Activated CD8-positive, alpha-beta T cell treated with anti-CD3 and anti-CD28 coated beads, Interleukin-2, amount 10 ng/mL, durations not matched to agents 7 days and 5 days (primary cell): ENCODE measurements at regions not wholly inside any gene's neighbourhood (a gene's known extent, or its start where the extent isn't known, plus 50 kb on each side); places are given as distances from the start of the nearest gene placed in this dataset.

Experiments
- ATAC-seq: fragments of 150-1000 bp; cut with Tn5 transposase; one replicate; pipeline ENCODE4 v1.10.0; 2021; ENCODE audit warnings: moderate library complexity
- CTCF ChIA-PET: fragments of 350-600 bp; sonication (Branson Sonifier 250); formaldehyde crosslinking; loops from one replicate; lab custom pipeline; 2021; ENCODE audit warnings: antibody characterized with exemption; lab: Charles Lee
- POLR2A ChIA-PET: fragments of 350-600 bp; sonication (Branson Sonifier 250); formaldehyde crosslinking; loops from one replicate; lab custom pipeline; 2021; ENCODE audit warnings: antibody characterized with exemption; lab: Charles Lee
- DNase-seq: peaks from one replicate; pipeline ENCODE4 v3.0.0-alpha.2; 2020
- H3K27ac Mint-ChIP-seq: one replicate; pipeline ENCODE4 v1.8.0; 2021; ENCODE audit warnings: mild to moderate bottlenecking, mixed read lengths
- H3K27me3 Mint-ChIP-seq: one replicate; pipeline ENCODE4 v1.8.0; 2021; ENCODE audit warnings: low read depth, mixed read lengths
- H3K36me3 Mint-ChIP-seq: one replicate; pipeline ENCODE4 v1.8.0; 2021; ENCODE audit warnings: low read depth, mixed read lengths
- H3K4me1 Mint-ChIP-seq: one replicate; pipeline ENCODE4 v1.8.0; 2021; ENCODE audit warnings: low read depth, mixed read lengths
- H3K4me3 Mint-ChIP-seq: one replicate; pipeline ENCODE4 v1.8.0; 2021; ENCODE audit warnings: mild to moderate bottlenecking, mixed read lengths
- H3K9me3 Mint-ChIP-seq: one replicate; pipeline ENCODE4 v1.8.0; 2022; ENCODE audit warnings: mixed read lengths; ENCODE audit not compliant: insufficient read depth

DNA sequence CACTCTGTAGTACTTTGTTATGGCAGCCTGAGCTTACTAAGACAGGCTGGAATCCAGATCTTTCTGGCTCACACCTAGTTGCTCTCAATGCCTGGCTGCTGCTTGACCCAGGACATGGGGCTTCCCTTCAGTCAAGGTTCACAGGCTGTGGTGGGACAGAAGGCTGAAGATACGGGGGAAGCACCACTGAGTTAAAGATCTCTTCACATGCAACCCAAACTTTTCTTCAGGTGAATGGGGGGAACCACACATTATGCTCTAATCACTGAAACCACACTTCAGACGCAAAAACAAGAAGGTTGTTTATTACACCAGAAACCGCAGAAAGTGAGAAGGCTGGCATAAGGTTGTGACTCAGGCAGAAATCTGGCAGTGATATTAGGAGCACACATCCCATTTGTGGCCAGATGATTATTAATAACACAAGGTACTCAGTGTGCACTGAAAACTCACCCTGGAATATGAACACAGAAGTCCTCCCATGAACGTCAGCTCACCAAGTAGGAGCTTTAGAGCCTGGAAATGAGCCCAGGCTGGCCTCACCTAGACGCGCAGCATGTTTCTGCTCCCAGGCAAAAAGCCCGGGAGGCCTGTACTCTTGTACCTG is 230.5 kb upstream of the CHRNA7 start:
- CTCF ChIA-PET, result no interaction called here
- Mint-ChIP-seq H3K27ac (no peak overlapping the region), H3K4me1 (no peaks in the 10 kb centered on the region), H3K27me3 (no peaks in the 10 kb centered on the region), H3K4me3 (no peak overlapping the region), H3K9me3 (no peaks in the 10 kb centered on the region), H3K36me3 (no peaks in the 10 kb centered on the region)
- DNase-seq (no peak), ATAC-seq (no peak)
- POLR2A ChIA-PET, result no interaction called here

DNA sequence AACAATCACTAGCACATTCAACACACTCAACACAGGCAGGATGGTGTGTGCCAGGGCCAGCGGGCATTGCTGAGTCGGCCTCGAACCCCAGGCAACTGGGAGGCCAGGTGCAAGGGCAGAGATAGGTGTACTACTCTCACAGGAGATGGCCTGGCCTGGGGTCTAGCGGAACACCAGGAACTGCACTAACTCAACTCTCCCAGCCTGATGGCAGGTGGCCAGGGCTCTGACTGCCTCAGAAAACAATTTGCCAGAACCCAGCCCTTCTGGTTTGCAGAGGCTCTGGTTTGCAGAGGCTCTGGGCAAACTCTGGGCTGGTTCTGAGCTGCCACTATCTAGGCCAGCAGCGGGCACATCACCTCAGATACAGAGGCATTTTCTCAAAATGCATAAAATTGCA is 229.2 kb upstream of the CHRNA7 start:
- Mint-ChIP-seq H3K27ac (no peak overlapping the region), H3K36me3 (no peaks in the 10 kb centered on the region), H3K4me1 (no peaks in the 10 kb centered on the region), H3K9me3 (no peaks in the 10 kb centered on the region), H3K4me3 (no peak overlapping the region), H3K27me3 (no peaks in the 10 kb centered on the region)
- no peak for ATAC-seq
- no peak for DNase-seq
- ChIA-PET POLR2A (no interaction called here), CTCF (no interaction called here)

DNA sequence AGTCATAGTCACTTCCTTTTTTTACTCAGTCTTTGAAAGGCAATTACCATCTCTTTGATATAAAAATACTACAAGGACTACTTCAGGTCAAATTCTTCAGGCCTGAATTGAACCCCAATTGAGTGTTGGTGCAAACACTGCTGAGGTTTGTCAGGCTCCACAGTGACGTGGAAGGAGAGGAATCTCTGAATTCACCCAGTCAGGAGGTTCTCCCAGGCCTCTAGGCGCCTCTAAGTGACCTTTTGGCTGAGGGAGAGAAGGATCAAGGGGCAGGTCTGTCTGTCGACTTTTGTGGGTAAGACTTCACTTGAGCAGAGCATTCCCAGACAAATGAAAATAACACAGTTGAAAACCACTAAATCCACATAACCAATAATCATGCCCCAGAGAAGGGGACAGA is 227.6 kb upstream of the CHRNA7 start:
- no peak overlapping the region for H3K27ac Mint-ChIP-seq
- H3K4me1 Mint-ChIP-seq, result no peaks in the 10 kb centered on the region
- ChIA-PET POLR2A (no interaction called here), CTCF (no interaction called here)
- H3K9me3 Mint-ChIP-seq, result no peaks in the 10 kb centered on the region
- no peak for DNase-seq
- H3K27me3 Mint-ChIP-seq, result no peaks in the 10 kb centered on the region
- no peak for ATAC-seq
- H3K36me3 Mint-ChIP-seq, result no peaks in the 10 kb centered on the region
- H3K4me3 Mint-ChIP-seq, result no peak overlapping the region

DNA sequence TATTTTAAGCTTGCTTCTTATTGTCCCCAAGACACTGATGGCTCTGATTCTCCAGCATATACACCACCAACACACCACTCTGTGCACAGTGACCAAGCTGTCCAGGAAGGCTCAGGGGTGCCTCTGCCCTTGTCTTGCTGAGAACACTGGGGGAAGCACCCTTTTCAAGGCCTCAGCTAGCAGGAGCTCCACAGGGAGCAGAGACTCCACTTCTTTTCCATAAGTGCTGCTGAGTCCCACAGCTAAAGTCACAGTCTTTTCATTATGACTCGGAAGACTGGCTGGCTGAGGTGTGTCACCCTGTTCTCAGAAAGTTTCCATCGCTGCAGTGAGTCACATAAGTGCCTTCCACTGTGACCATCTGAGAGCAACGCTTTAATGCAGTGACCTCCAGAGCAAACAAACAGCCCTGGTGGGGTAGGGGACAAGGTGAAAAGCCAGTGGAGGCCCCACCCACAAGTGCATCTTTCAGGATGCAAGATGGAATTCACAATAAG is 226.9 kb upstream of the CHRNA7 start:
- CTCF ChIA-PET, result no interaction called here

DNA sequence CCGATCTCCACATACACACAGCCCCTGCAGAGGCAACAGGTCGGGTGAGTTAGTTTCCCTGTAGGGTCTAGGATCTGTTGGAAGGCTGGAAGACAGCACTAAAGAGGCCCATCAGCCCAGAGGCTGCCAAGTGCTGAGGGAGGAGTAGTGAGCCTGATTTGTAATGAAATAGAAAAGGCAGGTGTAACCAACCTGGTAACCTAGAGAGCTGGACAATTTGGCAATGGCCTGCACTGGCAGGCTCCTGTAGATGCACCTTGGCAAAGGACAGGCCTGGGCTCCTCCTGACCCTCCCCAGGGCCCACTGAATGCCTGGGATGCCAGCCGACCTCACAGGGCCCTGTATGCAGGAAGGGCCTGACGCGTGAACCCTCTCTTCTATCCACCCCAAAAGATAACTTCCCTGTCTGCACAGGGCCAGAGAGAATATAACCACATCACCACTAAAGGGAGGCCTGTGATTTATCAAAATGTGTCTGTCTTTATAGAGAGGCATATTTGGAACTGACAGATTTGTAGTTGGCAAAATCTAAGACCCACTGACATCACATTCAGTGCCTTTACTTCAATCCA is 225.1 kb upstream of the CHRNA7 start:
- ChIA-PET CTCF (no interaction called here), POLR2A (no interaction called here)
- Mint-ChIP-seq H3K36me3 (no peaks in the 10 kb centered on the region), H3K4me1 (no peaks in the 10 kb centered on the region), H3K9me3 (no peaks in the 10 kb centered on the region), H3K4me3 (no peak overlapping the region), H3K27ac (no peak overlapping the region), H3K27me3 (no peaks in the 10 kb centered on the region)
- ATAC-seq, result no peak
- DNase-seq, result no peak

More for the DNA sequence above, 226.9 kb upstream of the CHRNA7 start:
- Mint-ChIP-seq H3K27me3 (no peaks in the 10 kb centered on the region), H3K9me3 (no peaks in the 10 kb centered on the region), H3K4me1 (no peaks in the 10 kb centered on the region), H3K4me3 (no peak overlapping the region), H3K27ac (no peak overlapping the region), H3K36me3 (no peaks in the 10 kb centered on the region)
- POLR2A ChIA-PET, result no interaction called here
- no peak for DNase-seq
- no peak for ATAC-seq

DNA sequence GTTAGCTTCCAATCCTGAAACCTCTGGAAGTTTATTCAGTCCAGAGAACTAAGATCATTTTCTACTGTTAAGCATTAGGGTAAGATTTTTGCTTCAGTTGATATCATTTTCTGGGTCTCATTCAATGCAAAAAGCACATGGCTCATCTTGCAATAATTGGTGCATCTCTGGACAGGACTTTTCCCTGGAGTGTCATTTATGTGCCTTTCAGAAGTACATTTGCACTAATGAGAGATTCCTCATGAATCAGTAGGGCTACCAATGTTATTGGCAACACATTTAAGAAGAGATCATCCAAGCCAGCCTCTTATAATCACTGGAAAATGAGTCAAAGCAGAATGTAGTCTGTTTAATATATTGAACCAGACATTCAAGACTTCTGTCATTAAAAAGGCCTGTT is 224.2 kb upstream of the CHRNA7 start:
- POLR2A ChIA-PET, result no interaction called here
- ATAC-seq (no peak), DNase-seq (no peak)
- Mint-ChIP-seq H3K4me3 (no peak overlapping the region), H3K27me3 (no peaks in the 10 kb centered on the region), H3K27ac (no peak overlapping the region), H3K36me3 (no peaks in the 10 kb centered on the region), H3K9me3 (no peaks in the 10 kb centered on the region), H3K4me1 (no peaks in the 10 kb centered on the region)
- CTCF ChIA-PET, result no interaction called here

DNA sequence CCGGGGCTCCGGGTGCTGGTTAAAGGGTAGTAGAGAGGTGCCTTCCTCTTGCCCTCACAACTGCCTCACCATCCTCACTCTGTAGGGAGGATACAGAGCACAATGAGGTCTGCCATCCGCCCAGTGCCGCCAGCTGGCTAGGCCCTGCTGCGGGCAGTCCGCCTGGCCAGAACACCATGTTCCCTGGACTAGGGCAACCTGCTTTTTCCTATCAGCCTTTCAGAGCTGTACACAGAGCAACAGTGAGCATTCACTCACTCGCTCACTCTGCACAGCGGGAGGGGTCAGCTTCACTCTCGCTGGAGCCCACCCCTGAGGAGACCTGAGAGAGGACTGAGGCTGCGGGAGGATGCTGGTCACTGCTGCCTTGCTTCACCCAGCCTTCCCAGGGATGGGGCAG is 218.7 kb upstream of the CHRNA7 start:
- ChIA-PET POLR2A (no interaction called here), CTCF (no interaction called here)
- Mint-ChIP-seq H3K9me3 (no peaks in the 10 kb centered on the region), H3K4me3 (no peak overlapping the region), H3K27me3 (no peaks in the 10 kb centered on the region), H3K27ac (no peak overlapping the region), H3K4me1 (no peaks in the 10 kb centered on the region), H3K36me3 (no peaks in the 10 kb centered on the region)
- ATAC-seq (no peak), DNase-seq (no peak)

DNA sequence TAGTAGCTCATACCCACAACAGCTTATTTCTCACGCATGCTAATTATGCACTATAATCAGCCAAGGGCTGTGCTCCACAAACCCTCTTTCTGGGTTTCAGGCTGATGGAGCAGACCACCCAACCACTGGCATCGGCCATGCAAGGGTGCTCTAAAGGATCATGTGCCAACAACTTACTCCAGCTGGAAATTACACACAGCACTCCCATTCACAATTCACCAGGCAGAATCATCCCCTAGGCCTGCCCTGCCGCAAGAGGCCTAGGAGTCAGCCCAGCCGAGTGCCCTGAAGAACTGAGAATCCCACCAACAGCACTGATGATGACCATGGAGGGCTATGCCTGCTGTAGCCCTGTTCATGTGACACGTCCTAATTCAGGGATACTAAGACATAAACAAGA is 216.2 kb upstream of the CHRNA7 start:
- DNase-seq (no peak), ATAC-seq (no peak)
- no peak overlapping the region for H3K27ac Mint-ChIP-seq
- H3K36me3 Mint-ChIP-seq, result no peaks in the 10 kb centered on the region
- H3K9me3 Mint-ChIP-seq, result no peaks in the 10 kb centered on the region
- CTCF ChIA-PET, result no interaction called here
- no peak overlapping the region for H3K4me3 Mint-ChIP-seq
- H3K27me3 Mint-ChIP-seq, result no peaks in the 10 kb centered on the region
- POLR2A ChIA-PET, result no interaction called here
- H3K4me1 Mint-ChIP-seq, result no peaks in the 10 kb centered on the region

DNA sequence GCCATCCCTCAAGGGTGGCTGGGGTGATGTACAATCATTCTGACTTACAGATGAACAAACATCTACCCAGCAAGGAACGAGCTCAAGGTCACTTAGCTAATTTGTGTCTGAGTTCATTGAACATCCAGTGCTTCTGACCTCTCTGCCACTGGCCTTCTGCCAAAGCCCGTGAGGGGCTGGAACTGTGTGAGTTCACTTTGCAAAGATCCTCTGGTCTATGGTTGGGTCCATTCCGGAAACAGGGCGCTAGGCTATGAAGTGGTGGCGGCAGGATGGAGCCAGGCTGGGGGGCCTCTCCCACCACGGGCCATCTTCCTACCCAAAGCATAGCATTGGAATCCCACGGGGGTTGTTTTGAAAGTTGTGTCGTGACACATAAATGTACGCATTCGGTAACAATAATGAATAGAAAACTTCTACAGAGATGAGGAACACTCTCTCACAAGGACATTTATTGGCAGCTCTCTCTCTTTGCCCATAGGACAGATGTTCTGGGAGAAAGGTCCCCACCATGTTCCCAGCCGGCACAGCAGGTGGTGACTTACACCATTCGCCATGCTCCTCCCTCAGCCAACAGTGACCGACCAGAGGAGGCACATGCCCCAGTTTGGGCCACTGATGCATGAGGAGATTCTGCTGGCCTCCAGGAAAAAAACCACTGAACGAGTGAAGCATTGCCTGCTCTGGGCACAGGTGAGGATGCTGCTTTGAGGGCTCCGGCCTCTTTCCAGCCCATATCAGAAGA is 214.7 kb upstream of the CHRNA7 start:
- DNase-seq (no peak), ATAC-seq (no peak)
- ChIA-PET CTCF (no interaction called here), POLR2A (no interaction called here)
- Mint-ChIP-seq H3K4me3 (no peak overlapping the region), H3K9me3 (no peaks in the 10 kb centered on the region), H3K4me1 (no peaks in the 10 kb centered on the region), H3K27me3 (no peaks in the 10 kb centered on the region), H3K27ac (no peak overlapping the region), H3K36me3 (no peaks in the 10 kb centered on the region)

DNA sequence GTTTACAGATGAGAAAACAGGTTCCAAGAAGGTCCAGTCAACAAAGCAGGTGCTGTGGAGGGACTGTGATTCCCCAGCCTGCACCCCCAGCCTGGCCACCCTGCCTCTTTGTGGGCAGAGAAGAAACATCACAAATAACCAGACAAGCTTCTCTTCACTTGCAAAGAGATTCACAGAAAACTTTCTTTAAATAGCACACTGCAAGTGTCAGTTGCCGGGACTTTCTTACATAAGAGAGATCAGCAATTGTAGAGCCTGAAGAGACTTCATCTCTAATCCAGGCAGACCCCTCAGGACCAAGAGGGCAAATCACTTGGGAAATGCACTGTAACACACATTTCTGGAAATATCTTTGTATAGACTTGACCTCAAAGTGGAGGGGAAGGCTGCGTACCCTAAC is 207.9 kb upstream of the CHRNA7 start:
- CTCF ChIA-PET, result no interaction called here

DNA sequence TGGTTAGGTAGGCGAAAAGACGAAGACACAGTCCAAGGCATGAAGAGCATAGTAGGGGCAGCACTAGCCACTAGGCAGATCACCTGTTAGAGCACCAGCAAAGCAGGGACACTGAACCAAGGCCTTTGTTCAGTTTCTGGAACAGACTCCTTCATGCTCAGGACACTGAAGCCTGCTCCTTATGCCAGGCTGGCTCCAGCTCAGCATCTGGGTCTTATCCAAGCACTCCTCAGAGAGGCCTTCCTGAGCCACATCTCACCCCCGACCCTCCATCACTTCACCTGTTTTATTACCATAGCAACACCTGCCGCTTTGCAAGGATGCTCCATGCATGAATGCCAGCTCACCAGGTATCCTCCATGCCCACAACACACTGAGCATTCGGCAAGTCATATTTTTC is 206.3 kb upstream of the CHRNA7 start:
- no peaks in the 10 kb centered on the region for H3K36me3 Mint-ChIP-seq

More for the DNA sequence above, 207.9 kb upstream of the CHRNA7 start:
- POLR2A ChIA-PET, result no interaction called here
- DNase-seq (no peak), ATAC-seq (no peak)
- H3K27ac Mint-ChIP-seq, result no peak overlapping the region
- H3K9me3 Mint-ChIP-seq, result no peaks in the 10 kb centered on the region
- no peaks in the 10 kb centered on the region for H3K27me3 Mint-ChIP-seq
- H3K4me3 Mint-ChIP-seq, result no peak overlapping the region
- no peaks in the 10 kb centered on the region for H3K4me1 Mint-ChIP-seq
- H3K36me3 Mint-ChIP-seq, result no peaks in the 10 kb centered on the region

DNA sequence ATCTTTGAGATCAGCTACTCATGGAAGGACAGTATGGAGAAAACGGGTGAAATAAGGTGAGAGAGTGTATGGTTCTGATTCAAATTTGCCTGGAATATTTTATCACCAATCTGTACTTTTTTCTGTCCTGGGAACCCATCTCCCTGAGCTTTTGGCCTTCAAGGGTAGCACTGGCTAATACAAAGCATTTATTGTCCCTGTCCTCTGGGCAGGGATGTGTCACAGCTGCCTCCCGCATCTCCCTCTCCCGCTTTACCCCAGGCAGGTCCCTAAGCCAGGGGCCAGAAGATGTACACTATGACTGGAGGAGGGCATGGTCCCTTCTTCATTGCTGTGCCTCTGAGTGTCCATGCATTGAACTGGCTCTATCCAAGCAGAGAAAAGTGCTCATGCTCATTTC is 201.7 kb upstream of the CHRNA7 start:
- no peaks in the 10 kb centered on the region for H3K4me1 Mint-ChIP-seq
- no peak for DNase-seq
- no peak for ATAC-seq
- H3K36me3 Mint-ChIP-seq, result no peaks in the 10 kb centered on the region
- no peaks in the 10 kb centered on the region for H3K27me3 Mint-ChIP-seq
- H3K9me3 Mint-ChIP-seq, result no peaks in the 10 kb centered on the region
- ChIA-PET CTCF (no interaction called here), POLR2A (interaction anchor here (0.6 kb wide), 1 partner anchor 9 kb away, joined by 3 read pairs; no protein-coding TSS in a partner anchor)
- H3K27ac Mint-ChIP-seq, result no peak overlapping the region
- no peak overlapping the region for H3K4me3 Mint-ChIP-seq

More for the DNA sequence above, 206.3 kb upstream of the CHRNA7 start:
- Mint-ChIP-seq H3K9me3 (no peaks in the 10 kb centered on the region), H3K4me1 (no peaks in the 10 kb centered on the region), H3K27me3 (no peaks in the 10 kb centered on the region), H3K4me3 (no peak overlapping the region), H3K27ac (no peak overlapping the region)
- no peak for DNase-seq
- ChIA-PET POLR2A (no interaction called here), CTCF (no interaction called here)
- ATAC-seq, result no peak
